Posterior vena cava (tissue), 2 donors: ENCODE measurements at regions not wholly inside any gene's neighbourhood (a gene's known extent, or its start where the extent isn't known, plus 50 kb on each side); places are given as distances from the start of the nearest gene placed in this dataset.
A peak's percentile ranks its signal among the peaks of the same experiment; 100 is the strongest.
"Not testable (repeated sequence)": the region's sequence is repeated elsewhere in the genome, so short reads cannot be mapped to it uniquely, and the experiment has no call there.

Source experiments
- DNase-seq: peaks from one replicate; pipeline ENCODE4 v3.0.0-alpha.2; 2020; ENCODE audit warnings: low spot score
- intact Hi-C, 2 donors: fragments of 100-400 bp; cut with DNase I; formaldehyde crosslinking; loops; one replicate each; pipeline versions ENCODE4 v1.14.1 to v1.14.2; 2022 to 2023
- donor health status: DM: yes; HTN: yes; CAD: no.
- donor health status: DM: yes; HTN: yes; CAD: no.

DNA sequence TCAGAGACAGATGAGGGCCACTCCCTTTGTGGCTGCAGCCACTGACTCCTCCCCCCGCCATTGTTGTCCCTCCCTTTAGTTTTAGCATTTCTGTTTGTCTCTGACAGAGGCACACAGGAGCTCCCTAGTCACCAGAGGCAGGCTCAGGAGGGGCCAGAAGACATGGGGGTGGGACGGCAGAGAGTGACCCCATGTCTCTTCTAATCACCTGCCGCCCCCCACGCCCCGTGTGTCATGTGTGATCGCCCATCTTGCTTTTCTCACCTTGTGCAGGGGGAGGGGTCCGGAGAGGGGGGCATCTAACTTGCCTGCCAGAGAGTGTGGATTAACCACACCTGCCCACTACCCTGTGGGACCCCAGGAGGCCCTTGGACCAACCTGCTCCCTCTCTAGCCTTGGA, 246.7 kb upstream of the TP53TG3C start:
- intact Hi-C loops: not testable (repeated sequence)
- DNase-seq: peak; percentile 15

DNA sequence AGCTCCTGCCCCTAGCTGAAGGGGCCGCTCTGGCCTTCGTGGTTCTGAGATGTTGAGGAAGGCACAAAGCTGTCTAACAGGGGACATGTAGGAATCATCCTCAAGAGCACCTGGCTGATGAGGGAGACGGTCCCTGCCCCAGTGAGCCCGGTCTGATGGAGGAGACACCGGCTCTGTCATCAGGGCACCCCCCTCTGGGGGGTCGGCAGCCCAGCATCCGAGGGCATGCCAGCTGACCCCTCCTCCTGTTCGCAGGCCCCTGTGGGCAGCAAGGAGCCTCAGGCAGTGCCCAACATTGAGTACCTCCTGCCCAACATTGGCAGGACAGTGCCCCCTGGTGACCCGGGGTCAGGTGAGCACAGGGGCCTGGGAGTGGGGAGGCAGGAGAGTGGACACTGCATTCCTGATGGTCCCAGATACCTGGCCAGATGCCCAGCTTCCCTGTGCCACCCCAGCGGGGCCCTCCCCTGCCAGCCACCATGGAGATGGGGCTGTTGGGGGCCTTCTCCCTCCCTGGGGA, 247.9 kb upstream of the TP53TG3C start:
- DNase-seq, intact Hi-C loops: not testable (repeated sequence)

DNA sequence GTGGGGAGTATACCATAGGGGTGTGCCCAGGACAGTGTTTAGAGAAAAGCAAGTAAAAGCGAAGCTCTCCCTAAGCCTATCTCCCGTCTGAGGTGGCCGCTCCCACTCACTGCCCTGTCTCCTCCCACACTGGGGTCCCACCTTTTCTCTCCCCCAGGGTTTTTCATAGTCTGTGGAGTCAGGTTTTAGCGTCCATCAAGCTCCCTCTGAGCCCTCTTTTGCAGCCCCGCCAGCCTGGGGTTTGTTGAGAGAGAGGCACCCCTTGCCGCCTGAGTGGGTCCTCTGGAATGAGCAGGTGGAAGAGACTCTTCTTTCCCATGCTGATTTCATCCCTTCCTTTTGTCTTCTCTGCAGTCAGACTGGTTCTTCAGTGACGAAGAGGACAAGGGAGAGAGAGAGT, 248.7 kb upstream of the TP53TG3C start:
- intact Hi-C loops, DNase-seq: not testable (repeated sequence)

DNA sequence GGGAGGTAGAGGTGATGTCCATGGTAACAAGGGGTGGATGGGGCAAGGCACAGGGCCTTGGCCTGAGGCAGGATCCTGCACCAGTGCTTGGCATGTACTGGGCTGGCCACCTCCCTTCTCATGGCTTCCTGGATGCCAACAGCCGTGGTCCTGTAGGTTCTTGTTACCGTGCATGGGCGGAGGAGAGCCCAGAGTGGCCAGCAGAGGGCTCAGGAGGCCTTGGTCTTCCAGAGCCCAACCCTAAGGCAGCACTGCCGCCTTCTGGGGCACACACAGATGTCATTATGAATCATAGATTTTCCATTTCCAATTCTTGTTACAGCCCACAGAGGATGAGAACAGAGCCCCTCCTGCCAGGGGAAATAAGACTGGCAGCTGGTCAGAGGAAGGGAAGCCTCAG, 254.2 kb upstream of the TP53TG3C start:
- intact Hi-C loops, DNase-seq: not testable (repeated sequence)

DNA sequence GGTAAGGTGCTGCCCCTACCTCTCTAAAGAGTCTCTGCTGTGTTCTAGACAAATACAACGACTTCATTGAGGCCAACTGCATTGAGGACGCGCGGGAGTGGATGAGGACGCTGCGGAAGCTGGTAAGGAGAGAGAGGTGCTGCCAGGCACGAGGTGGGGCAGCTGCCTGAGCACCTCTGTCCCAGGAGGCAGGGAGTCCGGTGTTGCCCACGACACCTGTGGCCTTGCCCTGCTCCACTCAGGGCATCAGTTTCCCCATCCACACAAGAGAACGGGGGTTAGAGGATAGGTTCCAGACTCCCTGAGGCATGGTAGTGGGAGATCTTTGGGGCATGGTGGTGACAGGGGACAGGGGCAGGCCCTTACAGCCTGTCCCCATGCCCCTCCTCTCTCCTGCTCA, 256.1 kb upstream of the TP53TG3C start:
- intact Hi-C loops, DNase-seq: not testable (repeated sequence)

DNA sequence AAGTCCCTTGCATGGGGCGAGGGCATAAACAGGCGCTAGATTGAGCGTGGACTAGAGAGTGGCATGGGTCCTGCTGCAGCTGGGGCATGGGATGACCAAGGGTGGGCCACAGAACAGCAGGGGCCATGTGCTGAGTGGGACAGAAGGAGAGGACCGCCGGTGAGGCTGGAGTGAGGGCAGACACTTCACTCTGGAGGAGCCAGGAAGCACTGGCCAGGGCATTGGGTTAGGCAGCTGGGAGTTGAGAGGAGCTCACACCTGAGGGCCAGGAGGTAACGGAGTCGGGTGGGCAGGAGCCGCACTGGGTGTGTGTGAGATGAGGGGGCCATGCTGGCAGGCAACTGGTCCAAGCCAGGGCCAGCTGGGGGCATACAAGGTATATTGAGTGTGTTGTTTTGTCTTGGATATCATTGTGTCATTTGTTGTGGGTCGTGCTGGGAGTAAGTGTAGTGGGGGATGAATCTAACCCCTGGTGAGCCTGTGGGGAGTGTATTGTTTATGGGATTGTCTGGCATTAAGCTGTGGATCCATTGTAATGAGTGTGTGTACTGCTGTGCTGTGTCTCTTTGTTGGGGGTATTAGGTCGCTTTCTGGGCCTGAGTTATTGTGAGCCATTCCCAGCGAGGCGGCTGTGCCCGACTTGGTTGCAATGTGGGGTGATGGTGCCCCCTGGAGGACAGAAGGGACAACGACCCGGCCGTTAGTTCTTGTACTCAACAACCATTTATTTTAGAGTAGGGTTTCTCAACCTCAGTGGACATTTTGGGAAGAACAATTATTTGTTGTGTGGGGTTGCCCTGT, 256.5 kb upstream of the TP53TG3 start:
- DNase-seq, intact Hi-C loops: not testable (repeated sequence)

DNA sequence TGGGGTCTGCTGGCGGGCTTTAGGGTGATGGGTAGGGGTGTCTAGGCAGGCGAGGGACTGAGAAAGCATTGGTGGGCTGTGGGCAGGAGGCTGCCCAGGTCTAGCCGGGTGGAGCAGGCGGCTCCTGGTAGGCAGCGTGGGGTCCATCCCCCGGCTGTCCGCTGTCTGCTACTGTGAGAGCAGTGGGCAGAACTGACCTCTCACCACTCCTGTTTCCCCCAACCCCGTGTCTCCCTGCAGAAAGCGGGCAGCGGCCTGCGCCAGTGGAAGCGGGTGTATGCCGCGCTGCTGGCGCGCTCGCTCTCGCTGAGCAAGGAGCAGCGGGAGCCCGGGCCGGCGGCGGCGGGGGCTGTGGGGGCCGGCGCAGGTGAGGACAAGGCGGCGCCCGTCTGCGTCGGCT, 249.2 kb upstream of the TP53TG3 start:
- DNase-seq, intact Hi-C loops: not testable (repeated sequence)

DNA sequence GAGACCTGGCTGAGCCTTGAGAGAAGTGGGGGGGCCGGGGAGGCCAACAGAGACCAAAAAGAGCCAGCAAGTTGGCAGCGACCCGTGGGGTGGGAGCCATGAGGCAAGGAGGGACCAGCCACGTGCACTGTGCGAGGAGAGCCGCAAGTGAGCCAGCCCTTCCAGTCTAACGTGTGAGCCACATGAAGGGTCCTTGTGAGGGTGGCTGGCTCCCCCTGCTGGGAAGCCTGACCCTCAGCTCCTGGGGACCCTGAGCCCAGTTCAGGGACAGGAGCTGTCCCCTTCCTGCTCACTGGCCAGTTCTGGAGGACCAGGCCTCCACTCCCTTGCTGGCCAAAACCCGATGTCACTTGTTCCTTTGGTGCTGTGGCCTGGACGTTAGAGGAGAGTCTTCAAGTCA, 246.6 kb upstream of the TP53TG3 start:
- DNase-seq, intact Hi-C loops: not testable (repeated sequence)

DNA sequence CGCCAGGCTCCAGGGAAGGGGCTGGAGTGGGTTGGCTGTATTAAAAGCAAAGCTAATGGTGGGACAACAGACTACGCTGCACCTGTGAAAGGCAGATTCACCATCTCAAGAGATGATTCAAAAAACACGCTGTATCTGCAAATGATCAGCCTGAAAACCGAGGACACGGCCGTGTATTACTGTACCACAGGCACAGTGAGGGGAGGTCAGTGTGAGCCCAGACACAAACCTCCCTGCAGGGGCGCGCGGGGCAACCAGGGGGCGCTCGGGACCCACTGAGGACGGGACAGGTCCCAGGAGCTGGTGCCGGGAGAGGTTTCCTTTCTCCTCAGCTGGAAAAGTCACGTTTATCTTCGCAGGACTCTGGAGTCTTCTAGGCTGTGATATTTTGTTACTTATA, 239.4 kb upstream of the TP53TG3 start:
- peak; percentile 7 for DNase-seq
- intact Hi-C loops: not testable (repeated sequence)

DNA sequence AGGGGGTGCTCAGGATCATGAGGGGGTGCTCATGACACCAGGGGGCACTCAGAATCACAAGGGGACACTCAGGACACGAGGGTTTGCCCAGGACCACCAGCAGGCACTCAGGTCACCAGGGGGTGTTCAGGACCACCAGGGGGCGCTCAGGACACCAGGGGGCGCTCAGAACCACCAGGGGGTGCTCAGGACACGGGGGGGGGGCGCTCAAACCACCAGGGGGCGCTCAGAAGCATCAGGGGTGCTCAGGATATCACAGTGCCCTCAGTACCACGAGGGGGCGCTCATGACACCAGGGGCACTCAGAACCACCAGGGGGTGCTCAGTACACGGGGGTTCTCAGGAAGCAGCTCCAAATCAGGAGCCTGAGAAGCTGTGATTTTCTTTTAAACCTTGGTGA, 221.8 kb upstream of the TP53TG3 start:
- intact Hi-C loops, DNase-seq: not testable (repeated sequence)

DNA sequence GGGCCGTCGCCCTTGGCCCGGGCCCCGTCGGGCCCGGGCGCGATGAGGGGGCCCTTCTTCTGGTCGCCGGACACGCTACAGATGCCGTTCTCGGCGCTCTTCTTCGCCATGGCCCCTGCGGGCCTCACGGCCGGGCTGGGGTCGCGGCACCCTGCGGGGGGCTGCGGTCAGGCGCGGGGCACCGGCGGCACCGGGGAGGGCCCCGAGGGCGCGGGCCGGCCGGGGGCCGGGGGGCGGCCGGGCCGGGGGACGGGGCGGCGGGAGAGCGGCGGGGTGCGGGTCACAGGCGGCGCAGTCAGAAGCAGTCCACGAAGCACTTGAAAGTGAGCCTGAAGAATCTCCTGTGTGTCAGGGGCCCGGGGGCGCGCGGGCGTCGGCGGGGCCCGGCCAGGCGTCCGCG, 209.4 kb upstream of the TP53TG3 start:
- intact Hi-C loops, DNase-seq: not testable (repeated sequence)

DNA sequence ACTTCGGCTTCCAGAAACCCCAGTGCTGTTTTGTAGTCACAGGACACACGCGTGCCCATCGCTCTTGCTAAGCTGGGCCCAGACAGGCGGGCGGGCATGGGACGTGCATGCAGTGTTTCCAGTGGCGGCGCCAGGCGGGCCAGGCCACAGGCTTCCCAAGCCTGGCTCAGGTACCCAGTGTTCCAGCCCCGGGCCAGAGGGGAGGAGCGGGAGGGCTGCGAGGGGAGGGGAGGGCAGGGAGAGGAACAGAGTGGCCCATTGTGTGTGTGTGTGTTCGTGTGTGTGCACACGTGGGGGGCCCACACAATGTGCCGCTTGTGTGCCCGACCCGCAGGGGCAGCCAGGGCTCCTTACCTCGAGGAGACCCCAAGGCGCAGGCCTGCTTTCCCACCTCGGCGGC, 208.6 kb upstream of the TP53TG3 start:
- DNase-seq, intact Hi-C loops: not testable (repeated sequence)

DNA sequence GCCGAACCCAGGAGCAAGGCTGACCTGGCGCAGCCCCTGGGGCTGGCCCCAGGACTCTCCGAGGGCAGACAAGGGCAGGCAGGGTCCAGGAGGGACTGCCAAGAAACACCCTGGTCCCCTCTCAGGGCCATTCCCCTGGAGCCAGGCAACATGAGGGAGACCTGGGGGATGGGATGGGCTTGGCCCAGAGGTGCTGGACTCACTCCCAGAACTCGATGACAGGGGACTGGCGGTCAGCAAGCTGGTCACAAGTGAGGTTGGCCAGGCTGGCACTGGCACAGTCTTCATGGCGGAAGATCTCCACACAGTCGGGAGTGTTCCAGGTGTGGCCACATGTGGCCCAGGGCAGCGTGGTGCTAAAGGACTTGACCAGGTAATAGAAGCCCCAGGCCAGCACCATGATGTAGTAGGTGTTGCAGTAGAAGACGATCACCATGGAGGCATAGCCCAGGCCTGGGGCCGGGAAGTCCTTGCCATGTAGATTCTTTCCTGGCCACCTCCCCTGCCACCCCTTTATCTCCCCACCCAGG, 206.4 kb upstream of the TP53TG3 start:
- peak; percentile 34 for DNase-seq
- intact Hi-C loops: not testable (repeated sequence)

DNA sequence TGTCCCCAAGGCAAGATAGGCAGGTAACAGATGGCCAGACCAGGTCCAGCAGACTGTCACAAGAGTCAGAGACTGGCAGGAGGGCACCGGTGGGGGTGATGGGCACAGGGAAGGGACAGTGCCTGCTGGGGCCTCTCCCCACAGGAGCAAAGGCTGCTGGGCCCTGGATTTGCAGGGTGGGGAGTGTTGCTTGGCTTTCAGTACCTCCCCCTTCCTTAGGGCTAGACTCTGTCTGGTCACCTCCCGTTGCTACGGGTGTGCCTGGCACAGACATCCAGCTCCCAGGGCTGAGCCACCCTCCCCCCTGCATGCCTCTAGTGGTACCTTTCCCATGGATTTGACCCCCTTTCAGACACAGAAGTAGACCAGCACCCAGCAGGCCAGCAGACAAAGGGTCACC, 205.7 kb upstream of the TP53TG3 start:
- DNase-seq, intact Hi-C loops: not testable (repeated sequence)

DNA sequence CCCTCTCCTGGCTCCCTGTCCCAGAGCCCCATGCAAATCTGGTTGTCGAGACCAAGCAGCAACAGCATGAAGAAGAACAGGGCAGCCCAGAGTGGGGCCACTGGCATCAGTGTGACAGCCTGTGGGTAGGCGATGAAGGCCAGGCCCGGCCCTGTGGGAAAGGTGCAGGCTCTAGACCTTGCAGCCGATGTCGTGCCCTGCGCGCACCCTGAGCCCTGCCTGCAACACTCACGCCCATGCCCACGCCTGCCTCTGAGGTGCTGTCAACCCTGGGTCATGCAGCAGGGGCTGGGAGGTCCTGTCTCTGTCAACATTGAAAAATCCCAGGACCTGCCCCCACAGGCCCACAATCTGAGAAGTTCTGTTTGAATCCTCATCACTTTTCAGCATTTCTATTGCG, 204.0 kb upstream of the TP53TG3 start:
- intact Hi-C loops, DNase-seq: not testable (repeated sequence)

DNA sequence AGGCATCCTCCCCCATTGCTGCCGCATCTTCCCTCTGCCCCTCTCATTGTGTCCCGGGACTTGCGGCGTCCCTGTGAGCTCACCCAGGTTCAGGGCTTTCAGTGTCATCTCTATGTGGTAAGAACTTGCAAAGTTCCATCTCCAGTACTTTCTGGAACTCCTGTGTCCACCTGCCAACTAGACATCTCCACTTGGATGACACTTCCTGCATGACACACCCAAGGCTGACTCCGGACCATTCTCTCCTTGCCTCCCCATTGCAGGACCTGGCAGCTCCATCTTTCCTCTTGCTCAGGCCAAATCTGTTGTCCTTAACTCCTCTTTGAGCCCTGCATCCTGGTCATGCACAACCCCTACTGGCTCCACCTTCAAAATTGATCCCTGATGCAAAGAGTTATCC, 200.8 kb upstream of the TP53TG3 start:
- DNase-seq, intact Hi-C loops: not testable (repeated sequence)

DNA sequence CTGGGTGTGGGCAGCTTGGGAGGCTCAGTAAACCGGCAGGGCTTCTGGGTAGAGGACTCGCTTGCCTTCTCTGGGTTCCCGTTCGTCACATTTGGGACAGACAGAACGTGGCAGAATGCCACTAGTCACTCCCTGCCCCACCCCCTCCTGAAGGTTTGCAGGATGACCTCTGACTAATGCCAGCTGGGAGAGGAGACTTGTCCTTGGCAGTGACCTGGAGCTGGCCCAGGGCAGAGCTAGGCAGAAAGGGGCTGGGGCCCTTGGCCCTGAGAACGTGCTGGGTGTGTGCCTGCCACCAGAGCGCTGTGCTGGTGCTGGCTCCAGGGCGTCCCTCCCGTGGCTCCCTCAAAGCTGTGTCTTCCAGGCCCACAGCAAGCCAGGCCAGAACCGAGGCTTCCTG, 197.8 kb upstream of the TP53TG3 start:
- DNase-seq, intact Hi-C loops: not testable (repeated sequence)

DNA sequence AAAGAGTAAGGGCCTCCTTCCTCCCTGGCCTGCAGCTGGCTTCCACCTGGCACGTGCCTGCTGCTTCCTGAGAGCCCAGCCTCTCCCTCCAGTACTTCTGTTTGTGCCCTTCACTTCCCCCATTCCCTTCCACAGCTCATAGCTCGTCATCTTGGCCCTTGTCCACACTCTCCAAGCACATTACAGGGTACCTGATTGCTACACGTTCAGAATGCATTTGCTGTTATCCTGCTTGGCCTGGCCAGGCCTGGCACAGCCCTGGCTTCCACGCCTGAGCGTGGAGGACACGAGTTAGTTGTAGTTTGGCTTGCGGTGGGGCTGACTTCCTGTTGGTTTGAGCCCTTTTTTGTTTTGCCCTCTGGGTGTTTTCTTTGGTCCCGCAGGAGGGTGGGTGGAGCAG, 197.2 kb upstream of the TP53TG3 start:
- intact Hi-C loops, DNase-seq: not testable (repeated sequence)

DNA sequence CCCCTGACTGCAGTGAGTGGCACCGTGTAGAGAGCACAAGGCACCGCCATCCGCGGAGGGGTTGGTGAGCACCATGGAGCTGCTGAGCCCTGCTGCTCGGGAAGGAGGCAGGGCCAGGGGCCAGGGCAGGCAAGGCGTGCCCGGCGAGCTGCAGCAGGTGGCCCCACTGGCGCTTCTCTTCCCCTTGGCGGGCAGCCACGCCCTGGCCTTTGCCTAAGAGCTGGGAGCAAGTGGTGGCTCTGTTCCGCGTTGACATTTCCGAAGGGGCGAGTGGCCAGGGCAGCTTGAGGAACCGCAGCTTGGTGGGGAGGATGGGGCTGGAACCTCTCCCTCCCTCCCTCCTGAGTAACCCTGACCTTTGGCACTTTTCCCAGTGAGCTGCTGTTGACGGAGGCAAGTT, 194.7 kb upstream of the TP53TG3 start:
- intact Hi-C loops, DNase-seq: not testable (repeated sequence)

DNA sequence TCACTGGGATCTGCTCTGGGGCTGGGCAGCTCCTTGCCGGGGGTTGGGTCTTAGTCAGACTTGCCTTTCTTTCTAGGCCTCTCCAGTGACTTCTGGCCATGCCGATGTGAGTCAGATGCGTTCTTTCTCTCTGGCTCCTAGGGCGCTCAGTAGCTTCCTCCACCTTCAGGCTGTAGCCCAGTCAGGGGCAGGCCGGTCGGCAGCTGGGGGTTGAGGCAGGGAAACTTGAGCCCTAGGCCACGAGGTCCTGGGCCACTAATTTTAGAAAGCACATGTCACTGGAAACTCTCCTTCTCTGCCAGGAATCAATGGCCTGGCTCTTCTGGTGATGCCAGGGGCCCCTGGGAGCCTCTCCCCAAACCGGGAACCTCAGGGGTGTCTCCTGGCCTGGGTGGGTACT, 192.4 kb upstream of the TP53TG3 start:
- DNase-seq, intact Hi-C loops: not testable (repeated sequence)

DNA sequence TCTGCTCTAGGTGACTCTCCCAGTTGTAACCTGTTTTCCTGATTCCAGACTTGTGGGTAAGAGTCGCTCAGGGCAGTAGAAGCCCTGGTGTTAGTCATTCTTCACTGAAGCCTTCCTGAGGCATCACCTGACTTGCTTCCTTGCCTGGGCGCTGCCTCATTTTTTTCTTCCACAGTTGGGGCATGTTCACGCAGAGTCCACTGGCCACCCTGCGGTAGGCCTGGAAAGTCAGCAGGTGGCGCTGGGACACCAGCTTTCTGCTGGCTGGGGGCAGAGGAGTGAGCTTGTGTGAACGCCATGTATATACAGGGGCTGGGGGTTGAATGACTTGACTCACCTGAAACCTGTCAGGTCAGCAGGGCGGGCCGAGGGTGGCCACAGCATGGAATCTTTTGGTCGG, 189.3 kb upstream of the TP53TG3 start:
- DNase-seq, intact Hi-C loops: not testable (repeated sequence)
